Embryonic facial prominence (tissue), 1 donor: ENCODE measurements at regions not wholly inside any gene's neighbourhood (a gene's known extent, or its start where the extent isn't known, plus 50 kb on each side); places are given as distances from the start of the nearest gene placed in this dataset.
A peak's percentile ranks its signal among the peaks of the same experiment; 100 is the strongest.
"Not testable (repeated sequence)": the region's sequence is repeated elsewhere in the genome, so short reads cannot be mapped to it uniquely, and the experiment has no call there.

Experiments
- DNase-seq: peaks from one replicate; pipeline ENCODE4 v3.0.0-alpha.2; 2016; ENCODE audit errors: extremely low spot score

GRCh38 chr3:27630885-27631284 is 91.2 kb downstream of the EOMES start:
- DNase-seq = no peak

- DNase-seq = no peak
These were observed 92.8 kb downstream of the EOMES start for GRCh38 chr3:27629366-27629765.

DNA sequence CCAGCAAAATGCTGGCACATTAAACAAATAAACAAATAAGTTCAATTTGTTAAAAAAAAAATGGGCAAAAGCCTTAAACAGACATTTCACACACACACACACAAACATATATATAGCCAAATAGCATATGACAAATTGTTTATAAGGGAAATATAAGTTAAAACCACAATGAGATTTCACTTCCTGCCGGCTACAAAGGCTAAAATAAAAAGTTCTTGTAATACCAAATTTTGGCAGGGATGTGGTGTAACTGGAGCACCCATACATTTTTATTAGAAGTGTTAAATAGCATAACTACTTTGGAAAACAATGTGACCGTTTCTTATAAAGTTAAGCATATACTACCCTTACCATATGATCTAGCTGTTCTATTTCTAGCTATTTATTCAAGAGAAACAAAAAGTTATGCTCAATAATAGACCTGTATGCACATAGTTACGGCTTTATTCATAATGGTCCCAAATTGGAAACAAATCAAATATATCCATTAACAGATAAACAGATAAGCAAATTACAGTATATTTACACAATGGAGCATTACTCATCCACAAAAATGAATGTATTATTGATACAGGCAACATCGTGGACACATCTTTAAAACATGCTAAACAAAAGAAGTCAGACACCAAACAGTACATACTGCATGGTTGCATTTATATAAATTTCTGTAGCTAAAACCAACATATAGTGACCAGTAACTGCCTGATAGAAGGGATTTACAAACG is 93.9 kb downstream of the EOMES start:
- no peak for DNase-seq

DNA sequence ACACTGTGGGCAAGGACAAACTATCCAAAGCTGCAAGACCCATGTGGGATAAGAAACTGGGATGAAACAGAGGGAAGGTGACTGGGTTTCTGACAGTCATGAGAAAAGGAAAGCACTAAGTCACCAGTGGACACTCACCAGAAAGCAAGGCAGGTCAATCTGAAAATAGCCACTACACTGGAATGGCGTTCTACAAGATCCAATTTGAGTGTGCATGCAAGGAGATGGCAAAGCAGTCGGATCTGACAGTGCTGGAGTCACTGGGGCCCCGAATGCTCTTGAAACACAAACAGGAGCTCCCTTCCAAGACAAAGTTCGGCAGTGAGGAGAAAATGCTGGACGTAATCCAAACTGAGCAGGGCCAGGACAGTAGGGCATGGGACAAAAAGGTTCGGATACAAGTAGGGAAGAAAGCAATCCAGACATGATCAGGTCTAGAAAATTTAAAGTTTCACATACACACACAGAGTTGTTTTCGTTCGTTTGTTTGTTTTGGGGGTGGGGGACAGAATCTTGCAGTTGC is 95.5 kb downstream of the EOMES start:
- DNase-seq = no peak

GRCh38 chr3:27625864-27626263 is 96.3 kb downstream of the EOMES start:
- DNase-seq = no peak

GRCh38 chr3:27623085-27623753 is 98.9 kb downstream of the EOMES start:
- DNase-seq = no peak

- no peak for DNase-seq
These were observed 104.6 kb downstream of the EOMES start for GRCh38 chr3:27617552-27617951.

DNA sequence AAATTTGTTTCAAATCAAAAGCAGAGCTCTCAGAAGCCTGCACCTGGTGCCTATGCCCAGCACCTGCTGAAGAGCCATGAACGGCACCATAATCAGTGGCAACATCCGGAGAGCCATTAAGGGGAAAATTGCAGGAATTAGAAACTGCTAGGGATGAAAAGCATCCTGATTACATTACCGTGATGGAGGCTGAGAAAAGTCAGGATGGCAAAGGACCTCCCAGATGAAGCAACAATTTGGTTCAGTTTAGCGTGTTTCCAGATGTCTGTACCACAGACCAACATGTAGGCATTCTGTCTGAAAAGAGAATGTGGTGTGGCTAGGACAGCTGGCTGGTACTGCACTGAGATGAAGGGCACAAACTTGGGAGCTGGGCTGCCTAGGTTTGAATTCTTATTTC is 106.1 kb downstream of the EOMES start:
- DNase-seq = no peak

- no peak for DNase-seq
These were observed 106.6 kb downstream of the EOMES start for GRCh38 chr3:27615555-27615954.

DNA sequence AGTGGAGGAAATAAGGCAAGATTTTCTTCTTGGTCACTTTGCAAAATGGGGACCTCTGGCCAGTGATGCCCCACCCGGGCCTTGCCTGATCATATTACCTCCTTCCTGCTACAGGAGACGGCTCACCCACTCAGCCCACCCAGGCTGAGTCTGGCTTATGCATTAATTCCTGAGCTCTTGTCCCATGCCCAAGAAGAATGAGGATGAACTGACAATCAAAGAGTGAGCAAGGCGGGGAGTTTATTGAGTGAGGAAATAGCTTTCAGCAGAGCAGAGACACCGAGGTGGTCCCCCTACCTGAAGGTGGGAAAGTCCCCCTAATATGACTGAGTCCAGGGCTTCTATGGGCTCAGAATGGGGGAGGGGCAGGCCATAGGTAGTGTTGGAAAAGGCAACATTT is 107.5 kb downstream of the EOMES start:
- no peak for DNase-seq

- no peak for DNase-seq
These were observed 108.2 kb downstream of the EOMES start for GRCh38 chr3:27613846-27614500.

DNA sequence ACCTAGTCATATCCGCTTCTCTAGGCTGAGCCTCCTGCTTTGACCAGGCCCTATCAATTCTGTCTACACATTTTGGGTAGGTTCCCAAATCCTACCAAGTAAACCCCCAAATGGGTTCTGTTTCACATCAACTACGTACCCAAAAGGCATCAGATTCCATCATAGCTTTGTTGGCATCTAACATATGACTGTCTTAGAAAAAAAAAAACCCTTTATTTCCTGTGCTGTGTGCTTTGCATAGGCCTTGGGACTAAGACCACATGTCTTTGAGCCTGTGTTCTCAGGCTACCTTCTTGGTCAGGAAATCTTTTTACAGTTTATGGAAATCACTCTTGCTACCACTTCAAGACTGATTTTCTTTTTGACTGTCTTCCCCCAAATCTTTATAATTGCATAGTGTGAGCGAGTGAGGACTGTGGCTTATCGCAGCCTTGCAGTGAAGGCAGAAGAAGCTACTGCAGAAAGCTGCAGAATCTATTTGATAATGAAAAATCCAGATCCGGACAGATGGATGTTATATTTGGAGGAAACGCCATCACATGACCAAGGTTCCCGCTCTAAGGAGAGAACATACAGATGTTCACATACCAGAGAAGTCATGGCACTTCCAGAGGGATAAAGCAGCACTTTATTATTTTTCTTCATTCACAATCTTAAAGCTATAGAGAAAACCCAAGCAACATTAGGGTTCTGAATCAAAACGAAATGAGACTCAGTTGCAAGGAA is 111.2 kb downstream of the EOMES start:
- DNase-seq = no peak

DNA sequence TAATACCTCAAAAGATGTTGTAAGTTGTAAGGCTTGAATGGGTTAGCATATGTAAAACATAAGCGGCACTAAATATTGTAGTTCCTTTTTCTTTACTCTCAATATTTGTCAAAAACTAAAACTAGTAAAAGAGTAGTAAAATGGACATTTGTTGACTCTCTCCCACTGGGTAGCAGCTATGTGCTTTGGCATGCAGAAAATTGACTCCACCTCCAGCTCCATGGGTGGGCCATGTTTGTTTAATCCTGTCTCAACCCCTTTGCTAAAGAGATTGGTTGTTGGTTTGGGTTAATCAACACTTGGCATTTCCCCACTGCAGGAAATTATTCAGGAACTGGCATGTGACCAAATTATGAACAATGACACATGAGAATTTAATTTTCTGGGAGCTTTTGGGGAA is 114.8 kb downstream of the EOMES start:
- DNase-seq = no peak

- DNase-seq = no peak
These were observed 115.6 kb downstream of the EOMES start for GRCh38 chr3:27606537-27606936.

DNA sequence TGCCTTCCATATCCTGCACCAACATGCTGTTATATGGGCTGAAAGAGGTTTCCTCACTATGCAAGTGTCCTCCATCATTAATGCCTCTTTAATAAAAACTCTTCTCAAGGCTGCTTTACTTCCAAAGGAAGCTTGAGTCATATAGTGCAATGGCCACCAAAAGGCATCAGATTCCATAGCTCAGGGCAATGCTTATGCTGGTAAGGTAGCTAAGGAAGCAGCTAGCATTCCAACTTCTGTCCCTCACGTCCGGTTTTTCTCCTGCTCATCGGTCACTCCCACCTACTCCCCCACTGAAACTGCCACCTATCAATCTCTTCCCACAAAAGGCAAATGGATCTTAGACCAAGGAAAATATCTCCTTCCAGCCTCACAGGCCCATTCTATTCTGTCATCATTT is 117.1 kb upstream of the SLC4A7 start:
- DNase-seq = not testable (repeated sequence)

- not testable (repeated sequence) for DNase-seq
These were observed 115.6 kb upstream of the SLC4A7 start for GRCh38 chr3:27599741-27600140.

GRCh38 chr3:27596921-27597320 is 112.7 kb upstream of the SLC4A7 start:
- DNase-seq = no peak

DNA sequence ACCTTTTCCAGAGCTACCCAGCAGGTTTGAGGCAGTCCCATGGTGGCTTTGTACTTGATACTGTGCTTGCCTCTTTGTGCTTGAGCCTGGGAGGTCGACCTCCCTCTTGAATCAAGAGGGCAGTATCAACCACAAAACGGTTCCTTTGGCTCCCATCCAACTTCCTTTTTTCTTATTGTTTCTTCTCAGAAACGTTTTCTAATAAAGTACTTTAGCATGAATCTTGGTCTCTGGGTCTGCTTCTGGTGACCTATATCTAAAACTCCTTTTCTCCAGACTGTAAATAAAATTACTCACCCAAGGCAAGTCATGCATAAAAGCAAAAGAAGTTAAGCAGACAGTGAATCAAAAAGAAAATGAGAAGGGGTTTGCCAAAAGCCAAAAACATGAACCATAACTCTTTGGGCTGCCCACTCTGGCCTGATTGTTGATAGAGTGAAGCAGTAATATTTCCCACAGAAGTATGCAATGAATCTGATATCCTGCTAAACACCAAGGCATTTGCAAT is 112.2 kb upstream of the SLC4A7 start:
- no peak for DNase-seq

DNA sequence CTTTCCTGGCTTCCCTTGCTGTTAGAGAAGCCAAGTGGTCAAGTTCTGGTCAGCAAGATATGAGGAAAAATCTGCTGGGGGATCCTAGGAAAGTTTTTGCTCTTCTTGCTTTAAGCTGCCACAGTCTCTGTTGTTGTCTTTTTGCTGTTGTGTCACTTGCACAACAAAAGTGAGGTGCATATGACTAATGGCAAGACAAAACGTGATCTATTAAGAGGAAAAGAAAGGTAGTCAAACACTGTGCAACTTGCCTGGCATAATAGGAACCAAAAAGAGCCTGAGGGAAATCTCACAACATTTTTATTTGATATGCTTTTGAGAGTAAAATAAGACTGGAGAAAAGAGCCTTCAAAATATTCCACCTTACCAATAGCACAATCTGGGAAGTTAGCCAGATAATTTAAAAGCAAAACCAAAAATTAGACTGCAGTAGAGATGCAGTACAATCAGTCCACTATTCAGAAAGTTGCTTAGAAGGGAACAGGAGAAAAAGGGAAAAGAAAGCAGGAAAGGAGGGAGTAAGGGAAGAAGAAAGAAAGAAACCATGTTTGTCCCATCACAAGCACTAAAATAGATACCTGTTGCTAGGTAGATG is 110.0 kb upstream of the SLC4A7 start:
- DNase-seq = peak; percentile 25

DNA sequence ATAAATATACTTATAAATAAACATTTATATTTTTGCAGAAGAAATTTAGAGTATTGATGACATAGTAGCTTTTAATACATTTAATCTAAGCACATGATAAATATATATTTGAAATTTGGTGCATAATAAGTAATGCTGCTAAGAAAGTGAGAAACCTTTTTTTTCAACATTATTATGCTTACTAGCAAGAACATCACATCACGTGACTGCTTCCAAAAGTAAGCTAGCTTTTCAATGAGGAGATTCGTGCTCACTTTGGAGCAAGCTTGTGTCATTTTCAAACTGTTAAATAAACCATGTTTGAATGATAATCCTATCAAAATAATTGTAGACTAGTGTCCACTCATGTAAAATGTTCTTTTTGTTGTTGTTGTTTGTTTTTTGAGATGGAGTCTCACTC is 109.0 kb upstream of the SLC4A7 start:
- DNase-seq = no peak
